H1 (cell line): ENCODE measurements at regions not wholly inside any gene's neighbourhood (a gene's known extent, or its start where the extent isn't known, plus 50 kb on each side); places are given as distances from the start of the nearest gene placed in this dataset.

Experiments used
- CHD7 ChIP-seq: fragments of 300-600 bp; sonication (generic); IDR thresholded peaks from 2 replicates; pipeline ENCODE4 v1.7.1; 2012; ENCODE audit warnings: low read length, moderate library complexity, mild to moderate bottlenecking, inconsistent platforms; ENCODE audit not compliant: insufficient replicate concordance
- JUND ChIP-seq: IDR thresholded peaks from 2 replicates; pipeline ENCODE4 v1.6.1; 2011; ENCODE audit warnings: mild to moderate bottlenecking, improper control_type of control experiment, low read length
- KDM4A ChIP-seq: IDR thresholded peaks from one replicate; pipeline ENCODE4 v1.7.1; 2012; ENCODE audit warnings: low read depth, mild to moderate bottlenecking, moderate library complexity, low read length, inconsistent platforms; ENCODE audit not compliant: severe bottlenecking
- MAX ChIP-seq: IDR thresholded peaks from 2 replicates; pipeline ENCODE4 v1.6.1; 2012; ENCODE audit warnings: inconsistent platforms
- POLR2A ChIP-seq, 2 experiments: IDR thresholded peaks; 1 replicate in 1 of 2; 2 replicates in 1 of 2; pipeline ENCODE4 v1.6.1; 2011; ENCODE audit warnings: low read depth in 2 of 2, low read length in 2 of 2, mild to moderate bottlenecking in 2 of 2; ENCODE audit errors: control extremely low read depth in 1 of 2

- TF ChIP-seq MAX, result no peak
- no peak for TF ChIP-seq KDM4A
- TF ChIP-seq JUND, result no peak
- no peak for TF ChIP-seq CHD7
- TF ChIP-seq POLR2A (IDR thresholded peaks at IDR 0.05; ENCODE audit: control extremely low read depth in 1 of 2, low read depth in 2 of 2, low read length in 2 of 2), result no peak
- TF ChIP-seq, all 59 proteins: peak for 0
These were observed 244.5 kb upstream of the MME start (continued) for GRCh38 chr3:154835639-154836038.
